Activated CD4-positive, alpha-beta T cell treated with anti-CD3 and anti-CD28 coated beads, Interleukin-2, Interleukin-6, amounts not matched to agents 100 ng/mL and 50 ng/mL, durations not matched to agents 16 hours and 8 hours (primary cell): ENCODE measurements at regions not wholly inside any gene's neighbourhood (a gene's known extent, or its start where the extent isn't known, plus 50 kb on each side); places are given as distances from the start of the nearest gene placed in this dataset.
"Not testable (repeated sequence)": the region's sequence is repeated elsewhere in the genome, so short reads cannot be mapped to it uniquely, and the experiment has no call there.

Source experiments
- DNase-seq: peaks from one replicate; pipeline ENCODE4 v3.0.0-alpha.2; 2020

DNA sequence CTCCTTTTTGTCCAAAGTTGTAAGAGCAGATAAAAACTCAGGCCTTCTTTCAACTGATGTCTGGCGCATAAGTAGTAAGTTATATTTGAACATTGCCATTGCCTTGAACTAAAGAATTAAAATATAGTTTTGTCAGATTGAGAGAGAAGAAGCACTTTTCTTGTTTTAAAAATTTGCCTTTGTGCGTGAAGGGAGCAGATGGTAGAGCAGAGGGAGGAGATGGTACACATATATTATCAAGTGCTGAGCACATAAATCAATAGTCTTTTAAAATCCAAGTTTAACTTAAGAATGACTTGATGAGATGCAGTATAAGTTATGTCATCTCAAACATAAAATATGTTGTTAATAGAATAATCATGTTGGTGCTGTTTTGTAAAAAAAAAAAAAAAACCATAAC is 504.6 kb upstream of the KLHL1 start:
- DNase-seq: no peak

DNA sequence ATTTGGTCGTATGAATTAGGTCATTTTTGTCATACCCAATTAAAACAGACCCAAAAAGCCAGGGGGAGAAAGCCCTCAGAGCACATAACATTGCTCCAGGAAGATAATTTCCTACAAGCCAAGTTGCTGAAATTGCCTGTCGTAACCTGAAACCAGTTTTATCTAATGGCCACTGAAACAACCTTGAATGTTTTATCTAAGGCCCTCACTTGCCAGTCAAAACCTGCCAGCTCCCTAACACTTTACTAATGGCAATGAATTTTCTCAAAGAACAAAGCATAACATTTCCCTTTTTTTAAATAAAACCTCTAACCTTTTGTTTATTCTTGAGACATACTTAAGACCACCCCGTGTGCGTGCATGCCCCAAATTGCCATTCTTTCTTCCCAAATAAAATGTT is 496.2 kb upstream of the KLHL1 start:
- DNase-seq: no peak

DNA sequence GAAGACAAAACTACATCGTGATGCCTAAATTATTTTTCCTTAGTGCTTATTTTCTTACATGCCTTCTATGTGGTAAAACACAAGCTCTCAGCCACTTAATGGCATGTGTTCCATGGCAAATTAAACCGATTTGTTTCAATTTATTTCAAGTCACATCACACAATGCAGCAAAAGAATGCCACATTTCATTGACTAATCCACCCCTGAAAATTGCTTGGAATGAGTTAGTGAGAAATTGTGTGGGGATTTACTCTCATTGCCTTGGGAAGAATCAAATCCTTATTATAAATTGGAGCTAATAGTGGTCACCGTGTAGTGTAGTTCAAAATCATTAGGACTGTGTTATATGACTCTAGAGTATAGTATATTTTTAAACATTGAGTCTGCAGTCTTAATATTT is 485.5 kb upstream of the KLHL1 start:
- DNase-seq: no peak

DNA sequence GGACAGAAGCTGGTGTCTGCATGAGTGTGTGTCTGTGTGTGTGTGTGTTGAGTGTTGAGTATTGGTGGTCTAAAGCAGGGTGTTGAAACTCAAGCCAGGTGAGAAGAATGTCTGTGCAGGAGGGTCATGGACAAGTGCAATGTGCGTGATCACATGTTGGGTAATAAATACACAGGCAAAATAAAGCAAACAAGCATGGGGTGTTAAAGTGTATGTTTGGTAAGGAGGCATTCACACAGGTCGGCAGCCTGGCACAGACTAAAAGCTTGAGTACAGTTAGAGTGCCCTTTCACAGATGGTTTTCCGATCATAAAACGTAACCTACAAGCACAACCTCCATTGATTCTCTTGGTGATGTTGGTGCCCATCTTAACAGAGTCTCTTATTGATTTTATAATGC is 476.9 kb upstream of the KLHL1 start:
- no peak for DNase-seq

DNA sequence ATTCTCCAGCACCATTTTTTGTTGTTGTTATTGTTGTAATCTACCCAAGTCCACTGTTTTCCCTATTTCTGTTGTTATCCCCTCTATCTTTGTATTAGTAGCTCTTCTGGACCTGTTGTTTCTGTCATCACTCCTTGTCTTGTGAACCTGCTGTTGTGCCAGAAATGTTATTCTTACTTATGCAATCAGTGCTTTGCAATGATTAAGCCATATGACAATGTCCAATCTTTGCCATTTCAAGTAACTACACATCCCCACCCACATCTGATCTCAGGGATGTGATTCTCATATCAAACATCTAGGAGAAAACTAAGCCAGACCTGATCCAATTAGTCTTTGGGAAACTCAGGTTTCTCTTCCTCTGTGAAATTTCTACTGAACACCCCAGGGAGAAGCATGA is 472.6 kb upstream of the KLHL1 start:
- DNase-seq: no peak

DNA sequence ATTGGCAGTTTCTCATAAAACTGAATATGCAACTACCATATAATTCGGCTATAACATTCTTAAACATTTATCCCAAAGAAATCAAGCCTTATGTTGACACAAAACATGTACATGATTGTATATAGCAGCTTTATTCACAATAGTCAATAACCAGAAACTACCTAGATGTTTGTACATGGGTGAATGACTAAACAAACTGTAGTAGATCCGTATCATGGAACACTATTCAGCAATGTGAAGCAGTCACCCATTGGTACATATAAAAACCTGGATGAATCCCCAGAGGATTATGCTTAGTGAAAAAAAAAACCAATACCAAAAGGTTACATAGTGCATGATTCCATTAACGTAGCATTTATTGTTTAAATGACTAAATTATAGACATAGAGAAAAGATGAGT is 471.7 kb upstream of the KLHL1 start:
- DNase-seq: no peak

DNA sequence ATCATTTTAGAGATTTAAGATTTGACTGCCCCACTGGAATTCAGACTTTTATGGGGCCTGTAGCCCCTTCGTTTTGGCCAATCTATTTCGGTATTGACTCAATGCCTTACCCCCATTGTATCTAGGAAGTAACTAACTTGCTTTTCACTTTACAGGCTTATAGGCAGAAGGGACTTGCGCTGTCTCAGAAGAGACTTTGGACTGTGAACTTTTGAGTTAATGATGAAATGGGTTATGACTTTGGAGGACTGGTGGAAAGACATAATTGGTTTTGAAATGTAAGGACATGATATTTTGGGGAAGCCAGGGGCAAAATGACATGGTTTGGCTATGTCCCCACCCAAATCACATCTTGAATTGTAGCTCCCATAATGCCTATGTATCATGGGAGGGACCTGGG is 463.0 kb upstream of the KLHL1 start:
- DNase-seq: no peak

DNA sequence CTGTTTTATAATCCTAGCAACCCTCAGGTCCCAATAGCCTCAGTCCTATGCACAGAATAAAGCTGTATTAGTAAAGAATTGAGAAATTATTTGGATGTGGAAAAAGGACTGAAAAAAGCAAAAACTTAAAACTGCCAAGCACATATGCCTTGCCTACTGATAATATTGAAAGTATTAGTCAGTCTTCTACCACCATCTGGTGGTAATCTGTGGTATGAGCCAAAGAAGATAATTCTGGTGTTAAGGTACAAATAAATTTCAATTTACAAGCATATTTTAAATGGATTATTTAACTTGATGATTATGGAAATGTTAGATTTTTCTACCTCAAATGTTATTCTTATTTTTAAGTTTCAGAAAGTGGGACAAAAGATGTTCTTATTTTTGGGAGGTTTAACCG is 460.3 kb upstream of the KLHL1 start:
- DNase-seq: peak; percentile 44

DNA sequence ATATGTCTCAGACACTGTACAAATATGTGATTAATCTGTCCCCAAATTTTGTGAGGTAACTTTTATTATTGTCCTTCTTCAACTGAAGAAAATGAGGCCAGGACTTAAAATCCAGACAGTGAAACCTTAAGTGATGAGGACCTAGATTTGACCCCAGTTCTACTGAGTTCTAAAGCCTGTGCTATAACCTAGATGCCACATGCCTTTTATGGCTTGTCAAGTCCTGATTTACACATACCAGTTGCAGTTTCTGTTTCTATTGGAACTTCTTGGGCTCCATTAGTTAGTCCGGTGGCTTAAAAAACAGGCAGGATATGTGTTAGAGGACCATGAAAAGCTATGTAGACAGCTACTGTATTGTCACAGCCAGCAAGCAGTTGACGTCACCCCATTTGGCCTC is 436.5 kb upstream of the KLHL1 start:
- DNase-seq: no peak

DNA sequence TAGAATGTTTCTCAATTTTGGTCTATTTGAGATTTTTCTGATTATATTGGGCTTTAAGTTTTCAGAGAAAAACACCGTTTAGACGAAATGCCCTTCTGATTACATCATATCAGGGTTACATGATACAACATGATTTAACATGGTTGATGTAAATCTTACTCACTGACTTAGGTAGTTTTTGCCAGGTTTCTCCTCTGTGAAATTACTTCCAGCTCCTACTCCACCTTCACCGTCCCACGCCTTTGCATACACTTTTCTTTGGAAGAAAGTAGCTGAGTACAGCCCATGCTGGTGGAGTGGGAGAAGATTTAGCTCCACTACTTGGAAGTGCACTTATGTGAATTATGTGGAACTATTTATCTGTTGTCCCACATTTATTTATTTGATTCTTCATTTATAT is 433.2 kb upstream of the KLHL1 start:
- no peak for DNase-seq

DNA sequence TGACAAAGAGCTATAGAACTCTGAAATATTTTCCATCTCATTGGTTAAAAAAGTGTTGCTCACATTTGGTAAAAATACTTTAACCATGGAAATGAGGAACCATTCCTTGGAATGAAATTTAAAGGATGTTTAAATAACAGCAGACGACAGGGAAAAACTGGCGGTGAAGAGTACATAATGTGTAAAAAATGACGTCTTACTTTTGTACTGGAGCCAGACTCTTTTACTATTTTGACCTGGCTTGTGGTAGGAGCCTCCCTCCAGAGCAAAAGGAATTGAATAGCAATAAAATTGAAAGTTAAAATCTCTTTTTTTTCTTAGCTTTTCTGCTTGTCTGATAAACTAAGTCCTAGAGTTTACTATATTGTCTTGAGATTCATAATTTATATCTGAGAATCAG is 426.2 kb upstream of the KLHL1 start:
- DNase-seq: no peak

DNA sequence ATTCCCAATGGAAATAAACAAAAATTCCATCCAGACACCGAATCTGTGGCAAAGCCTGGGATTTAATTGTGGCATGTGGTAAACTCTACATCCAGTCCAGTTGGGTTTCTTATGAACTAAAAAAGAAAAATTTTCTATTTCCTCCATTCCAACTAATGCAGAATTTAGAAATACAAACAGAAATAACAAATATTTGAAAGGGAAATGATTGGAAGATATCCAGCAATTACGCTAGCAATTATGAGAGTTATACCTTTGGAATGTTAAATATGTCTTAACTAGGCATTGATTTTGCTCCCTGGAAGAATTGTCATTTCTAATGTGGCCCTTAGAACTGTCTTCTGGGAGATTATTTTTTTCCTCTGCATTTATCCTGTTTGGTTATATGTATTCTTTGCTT is 421.4 kb upstream of the KLHL1 start:
- DNase-seq: no peak

DNA sequence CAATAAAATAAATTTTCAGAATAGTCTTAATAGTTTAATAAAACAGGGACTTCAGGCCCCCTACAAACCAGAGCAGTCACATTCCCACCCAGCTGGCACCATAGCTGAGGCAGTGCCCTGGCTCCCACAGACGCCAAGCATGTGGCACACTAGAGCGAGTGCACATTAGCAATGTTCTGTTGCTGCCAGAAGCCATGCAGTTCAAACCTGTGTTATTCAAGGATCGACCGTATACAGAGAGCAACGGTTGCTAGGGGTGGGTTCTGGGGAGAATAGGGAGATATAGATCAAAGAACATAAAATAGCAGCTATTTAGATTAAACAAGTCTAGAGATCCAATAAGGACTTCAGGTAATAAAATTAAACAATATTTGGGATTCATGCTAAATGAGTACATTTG is 419.3 kb upstream of the KLHL1 start:
- no peak for DNase-seq

DNA sequence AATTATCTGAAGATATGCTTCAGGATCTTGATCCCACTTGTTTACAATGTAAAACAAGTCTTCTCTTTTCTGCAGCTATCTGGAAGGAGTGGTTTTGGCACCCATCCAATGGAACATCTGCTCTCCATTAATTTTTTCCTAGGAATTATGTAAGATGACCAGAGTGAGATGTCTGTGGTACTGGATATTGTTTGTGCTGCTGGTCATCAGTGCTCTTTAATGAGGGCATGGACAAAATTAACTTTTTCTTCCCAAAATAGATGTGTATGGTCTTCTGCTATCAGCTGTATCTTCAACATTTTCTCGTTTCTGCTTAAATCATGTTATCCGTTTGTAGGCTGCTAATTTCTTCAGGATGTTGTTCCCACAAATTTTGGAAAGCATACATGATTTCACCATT is 415.4 kb upstream of the KLHL1 start:
- DNase-seq: no peak

DNA sequence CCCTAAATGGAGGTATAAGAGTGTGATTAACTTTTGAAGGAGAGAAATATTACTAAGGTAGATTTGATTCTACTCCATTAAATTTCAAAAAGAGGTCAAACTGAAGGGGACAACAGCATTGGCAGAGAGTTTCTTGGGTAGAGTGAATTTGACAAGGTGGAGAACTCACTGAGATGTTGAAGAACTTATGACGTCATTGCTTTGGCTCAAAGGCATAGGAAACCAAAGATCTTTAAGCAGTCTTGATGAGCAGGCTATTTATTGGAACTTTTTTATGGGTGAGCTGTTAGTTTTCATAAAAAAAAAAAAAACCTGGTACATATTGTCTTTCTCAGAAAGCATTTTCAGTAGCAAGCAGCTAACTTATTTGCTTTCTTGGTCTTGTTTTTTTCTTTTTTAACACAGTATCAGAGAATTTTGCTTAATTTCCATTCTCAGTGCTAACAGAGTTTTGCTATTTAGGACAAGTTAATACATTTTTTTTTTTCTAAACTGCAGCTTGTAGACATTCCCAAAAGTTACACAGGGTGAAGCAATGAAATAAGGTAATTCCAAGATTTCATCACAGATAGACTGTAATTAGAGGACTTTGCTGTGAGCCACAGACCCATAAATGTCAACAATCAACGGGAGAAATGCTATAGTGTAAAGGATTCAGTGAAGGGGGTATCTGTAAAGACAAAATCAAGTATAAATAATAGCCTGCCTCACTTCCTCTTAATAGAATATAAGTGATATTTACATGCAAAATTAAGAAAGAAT is 412.2 kb upstream of the KLHL1 start:
- no peak for DNase-seq

DNA sequence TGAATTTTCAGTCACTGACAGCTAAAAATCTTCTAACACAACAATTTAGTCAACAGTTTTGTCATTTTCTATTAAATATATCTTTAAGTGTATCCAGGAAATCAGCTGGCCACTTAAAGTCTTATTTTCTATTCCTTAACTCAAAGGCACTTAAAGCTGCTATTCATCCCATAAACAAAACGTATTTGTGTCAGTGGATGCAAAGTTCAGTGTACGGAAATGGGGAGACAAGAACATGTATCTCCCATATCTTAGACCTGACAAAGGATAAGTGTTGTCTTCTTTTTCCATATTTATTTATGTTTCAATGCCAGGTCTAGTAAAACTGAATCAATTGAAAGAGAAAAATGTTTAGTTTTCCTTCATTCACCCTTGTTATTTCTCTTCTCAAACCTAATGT is 409.8 kb upstream of the KLHL1 start:
- DNase-seq: no peak

DNA sequence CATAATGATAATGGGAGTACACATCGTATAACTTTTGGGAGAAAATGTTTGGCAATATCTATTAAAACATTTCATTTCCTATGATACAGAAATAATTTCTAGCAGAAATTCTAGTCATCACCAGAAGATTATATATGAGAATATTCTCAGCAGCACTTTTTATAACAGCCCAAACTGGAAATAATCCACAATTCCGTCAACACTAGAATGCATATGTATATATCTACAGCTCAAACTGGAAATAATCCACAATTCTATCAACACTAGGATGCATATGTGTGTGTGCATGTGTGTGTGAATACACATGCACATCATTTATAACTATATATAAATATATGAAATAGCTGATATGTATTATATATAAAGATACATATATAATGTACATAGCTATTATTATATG is 408.0 kb upstream of the KLHL1 start:
- no peak for DNase-seq

DNA sequence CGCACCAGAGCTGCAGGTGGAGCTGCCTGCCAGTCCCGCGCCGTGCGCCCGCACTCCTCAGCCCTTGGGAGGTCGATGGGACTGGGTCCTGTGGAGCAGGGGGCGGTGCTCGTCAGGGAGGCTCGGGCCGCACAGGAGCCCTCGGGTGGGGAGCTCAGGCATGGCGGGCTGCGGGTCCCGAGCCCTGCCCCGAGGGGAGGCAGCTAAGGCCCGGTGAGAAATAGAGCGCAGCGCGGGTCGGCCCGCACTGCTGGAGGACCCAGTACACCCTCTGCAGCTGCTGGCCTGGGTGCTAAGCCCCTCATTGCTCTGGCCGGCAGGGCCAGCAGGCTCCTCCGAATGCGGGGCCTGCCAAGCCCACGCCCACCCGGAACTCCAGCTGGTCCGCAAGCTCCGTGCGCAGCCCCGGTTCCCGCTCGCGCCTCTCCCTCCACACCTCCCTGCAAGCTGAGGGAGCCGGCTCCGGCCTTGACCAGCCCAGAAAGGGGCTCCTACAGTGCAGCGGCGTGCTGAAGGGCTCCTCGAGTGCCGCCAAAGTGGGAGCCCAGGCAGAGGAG is 403.7 kb upstream of the KLHL1 start:
- DNase-seq: not testable (repeated sequence)

DNA sequence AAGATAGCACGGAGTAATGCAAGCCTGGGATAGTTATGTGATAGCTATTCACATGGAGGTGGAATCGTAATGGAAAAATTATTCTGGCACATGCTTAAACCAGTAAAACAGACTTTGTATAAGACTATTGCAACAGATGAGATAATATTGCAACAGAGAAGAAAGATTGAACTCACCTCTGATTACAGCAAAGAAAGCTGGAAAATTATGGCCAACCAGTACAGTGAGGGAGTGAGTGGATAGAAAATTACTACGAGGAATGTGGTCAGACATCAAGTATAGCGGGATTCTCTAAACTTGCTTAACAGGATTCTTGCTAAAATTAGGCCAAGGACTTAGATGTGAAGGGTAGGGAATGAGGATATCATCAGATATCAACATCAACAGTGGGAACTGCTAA is 397.6 kb upstream of the KLHL1 start:
- no peak for DNase-seq

DNA sequence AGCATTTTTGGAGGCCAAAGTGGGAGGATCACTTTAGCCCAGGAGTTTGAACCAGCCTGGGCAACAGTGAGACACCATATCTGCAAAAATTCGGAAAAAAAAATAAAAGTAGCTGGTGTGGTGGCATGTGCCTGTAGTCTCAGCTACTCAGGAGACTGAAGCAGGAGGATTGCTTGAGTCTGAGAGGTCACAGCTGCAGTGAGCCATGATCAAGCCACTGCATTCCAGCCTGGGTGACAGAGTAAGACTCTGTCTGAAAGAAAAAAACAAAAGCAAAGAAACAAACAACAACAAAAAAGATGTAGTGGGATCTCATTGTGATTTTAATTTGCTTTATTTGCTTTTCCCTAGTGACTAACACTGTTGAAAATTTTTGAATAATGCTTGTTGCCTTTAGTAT is 394.7 kb upstream of the KLHL1 start:
- no peak for DNase-seq

DNA sequence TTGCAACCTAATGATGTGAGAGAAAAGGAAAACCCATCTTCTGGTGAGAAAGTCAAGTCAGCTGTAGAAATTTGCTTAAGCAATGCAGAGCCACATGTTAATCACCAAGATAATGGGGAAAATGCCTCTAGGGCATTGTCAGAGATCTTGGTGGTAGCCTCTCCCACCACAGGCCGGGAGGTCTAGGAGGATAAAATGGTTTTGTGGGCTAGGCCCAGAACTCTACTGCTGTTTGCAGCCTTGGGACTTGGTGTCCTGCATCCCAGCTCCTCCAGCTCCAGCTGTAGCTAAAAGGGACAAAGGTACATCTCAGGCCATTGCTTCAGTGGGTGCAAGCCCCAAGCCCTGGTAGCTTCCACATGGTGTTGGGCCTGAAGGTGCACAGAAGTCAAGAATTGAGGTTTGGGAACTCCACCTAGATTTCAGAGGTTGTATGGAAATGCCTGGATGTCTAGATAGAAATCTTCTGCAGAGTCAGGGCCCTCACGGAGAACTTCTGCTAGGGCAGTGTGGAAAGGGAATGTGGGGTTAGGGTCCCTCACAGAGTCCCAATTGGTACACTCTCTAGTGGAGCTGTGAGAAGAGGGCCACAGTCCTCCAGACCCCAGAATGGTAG is 382.2 kb upstream of the KLHL1 start:
- no peak for DNase-seq

DNA sequence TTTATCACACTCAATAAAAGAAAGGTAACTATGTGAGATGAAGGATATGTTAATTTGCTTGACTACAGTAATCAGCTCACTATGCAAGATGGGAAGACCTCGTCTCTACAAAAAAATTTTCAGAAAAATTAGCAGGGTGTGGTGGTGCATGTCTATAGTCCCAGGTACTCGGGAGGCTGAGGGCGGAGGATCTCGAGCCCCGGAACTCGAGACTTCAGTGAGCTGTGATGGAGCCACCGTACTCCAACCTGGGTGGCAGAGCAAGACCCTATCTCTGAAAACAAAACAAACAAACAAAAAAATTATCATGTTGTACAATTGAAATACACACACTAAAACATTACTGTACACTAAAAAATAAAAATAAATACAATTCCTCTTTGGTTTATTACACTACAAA is 376.7 kb upstream of the KLHL1 start:
- DNase-seq: no peak

DNA sequence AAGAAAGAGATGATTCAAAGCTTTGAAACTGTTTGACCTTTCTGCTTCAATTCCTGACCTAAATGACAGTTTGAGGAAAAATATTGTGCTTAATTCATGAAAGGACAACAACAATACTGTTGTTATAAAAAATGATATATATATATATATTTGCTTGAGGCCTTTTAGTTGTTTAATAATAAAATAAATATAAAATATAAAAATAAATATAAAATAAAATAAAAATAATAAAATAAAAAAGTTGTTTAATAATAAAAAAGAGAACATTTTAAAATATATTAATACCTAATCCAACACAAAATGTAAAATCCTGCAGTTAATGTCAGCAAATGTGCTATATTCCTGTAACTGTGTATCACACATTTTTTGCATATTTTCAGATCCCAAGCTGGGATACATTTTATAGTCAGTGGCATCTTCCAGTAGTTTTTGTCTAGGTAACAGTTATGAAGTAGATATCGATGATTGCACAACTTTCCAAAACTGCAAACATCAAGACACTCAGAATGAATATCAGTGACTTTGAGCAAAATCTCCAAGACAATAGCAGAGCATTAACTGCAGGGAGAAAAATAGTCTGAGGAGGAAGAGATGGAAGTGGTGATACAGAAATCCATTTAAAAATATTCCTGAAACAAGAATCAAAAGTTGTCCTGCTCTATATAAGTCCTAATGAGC is 375.5 kb upstream of the KLHL1 start:
- DNase-seq: no peak

DNA sequence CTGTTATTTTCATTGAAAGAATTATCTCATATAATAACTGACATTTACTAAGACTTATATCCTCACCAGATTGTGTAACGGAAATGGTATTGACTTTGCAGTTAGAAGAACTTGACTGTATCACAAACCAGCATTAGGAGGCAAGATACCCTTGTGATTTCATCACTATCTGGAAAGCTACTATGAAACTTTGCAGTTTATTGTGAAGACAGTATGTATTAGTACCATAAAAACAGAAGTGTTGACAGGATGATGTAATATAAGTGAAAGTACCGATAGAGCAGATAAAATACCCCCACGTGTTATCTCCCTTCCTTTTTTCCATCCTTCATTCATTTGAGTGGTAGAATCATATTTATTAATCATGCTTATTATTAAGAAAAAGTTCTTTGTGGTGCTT is 365.7 kb upstream of the KLHL1 start:
- no peak for DNase-seq
